ENCODE measurements at regions not wholly inside any gene's neighbourhood (a gene's known extent, or its start where the extent isn't known, plus 50 kb on each side); places are given as distances from the start of the nearest gene placed in this dataset.
"Not testable (repeated sequence)": the region's sequence is repeated elsewhere in the genome, so short reads cannot be mapped to it uniquely, and the experiment has no call there.

DNA sequence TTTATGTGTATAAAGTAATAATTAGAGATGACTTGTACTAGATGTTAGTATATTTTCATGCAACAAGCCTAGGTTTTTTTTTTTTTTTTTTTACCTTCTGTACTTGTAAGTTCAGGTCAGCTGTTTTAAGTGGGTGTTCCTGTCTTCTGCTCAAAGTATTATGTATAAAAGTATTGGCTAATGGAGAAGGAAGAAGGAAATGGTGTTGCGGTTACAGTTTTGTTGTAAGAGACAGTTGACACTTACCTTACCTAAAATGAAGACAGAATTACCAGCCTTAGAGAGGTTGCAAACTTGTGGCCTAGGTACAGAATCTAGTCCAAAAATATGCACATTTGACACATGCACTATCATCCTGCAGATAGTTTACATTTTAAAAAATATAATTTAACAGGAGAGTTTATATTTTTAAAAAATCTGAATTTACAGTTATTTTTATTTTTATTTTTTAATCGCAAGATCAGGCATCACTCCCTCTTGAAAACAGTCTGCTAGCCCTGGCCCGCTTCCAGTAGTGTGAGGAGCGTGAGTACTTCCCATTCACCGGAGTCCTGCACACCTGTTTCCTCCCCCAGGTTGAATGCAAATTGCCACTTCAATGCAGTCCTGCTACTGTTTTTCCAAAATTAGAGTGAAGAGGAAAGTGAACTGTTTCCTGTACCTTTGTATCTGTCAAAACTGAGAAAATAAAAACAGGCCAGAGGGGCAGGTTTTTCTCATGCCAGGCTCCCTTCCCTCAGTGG, 224.3 kb upstream of the SOX2 start:
- Mint-ChIP-seq H3K4me3 (no peak overlapping the region), H3K27me3 (no peaks in the 10 kb centered on the region), H3K36me3 (no peaks in the 10 kb centered on the region), H3K4me1 (no peaks in the 10 kb centered on the region), H3K9me3 (peaks cover 0 to 23% (median 6%) of the 10 kb centered on the region in 7 donors), H3K27ac (no peak overlapping the region)
- ATAC-seq (ENCODE audit: low read depth in 2 of 2) (no peak), DNase-seq (no peak)
- Histone ChIP-seq H3K4me1 (ENCODE audit: control insufficient read depth, insufficient read depth, low read length, poor library complexity, severe bottlenecking) (no peaks in the 10 kb centered on the region), H3K4me3 (ENCODE audit: low read depth, low read length) (no peak overlapping the region), H3K9me3 (ENCODE audit: control insufficient read depth in 2 of 2, low read length in 2 of 2) (no peaks in the 10 kb centered on the region), H3K27me3 (ENCODE audit: control insufficient read depth, insufficient read depth, low read length) (no peaks in the 10 kb centered on the region), H3K27ac (ENCODE audit: insufficient read depth, low read length, poor library complexity, severe bottlenecking) (no peak overlapping the region), H3K36me3 (ENCODE audit: control insufficient read depth, insufficient read depth, low read length) (no peaks in the 10 kb centered on the region)

DNA sequence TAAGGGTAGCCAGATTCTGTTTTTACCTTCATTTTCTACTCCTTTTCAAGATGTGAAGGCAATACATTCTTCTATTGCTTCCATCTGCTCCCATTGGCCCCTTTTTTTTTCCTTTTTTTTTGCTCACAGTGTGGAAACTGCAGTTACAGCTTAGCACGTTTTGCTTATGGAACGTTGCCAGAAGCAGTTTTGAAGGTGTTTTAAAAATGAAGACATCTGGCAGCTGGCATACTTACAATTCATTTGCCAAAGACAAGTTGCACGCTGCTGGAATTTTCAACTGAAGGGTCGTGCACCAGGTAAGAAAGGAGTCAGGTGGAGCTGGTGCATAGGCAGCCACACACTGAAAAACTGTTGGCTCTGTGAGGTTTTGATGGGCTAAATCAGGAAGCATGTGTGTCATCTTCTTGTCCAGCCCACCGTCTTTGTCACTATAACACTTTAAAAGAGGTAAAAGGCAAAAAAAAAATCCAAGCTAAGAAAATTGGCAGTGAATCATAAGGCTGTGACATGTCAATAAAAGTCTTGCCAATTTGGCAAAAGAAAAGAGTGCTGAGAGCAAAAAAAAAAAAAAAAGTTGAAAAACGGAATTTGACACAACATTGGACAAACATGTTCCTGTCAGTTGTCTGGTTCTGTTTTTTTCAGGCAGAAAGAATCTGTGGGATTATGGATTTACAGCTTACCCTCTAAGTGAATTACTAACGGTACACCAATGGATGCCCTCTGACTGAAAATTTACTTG, 225.4 kb upstream of the SOX2 start:
- no peak overlapping the region for H3K4me3 Mint-ChIP-seq
- no peaks in the 10 kb centered on the region for H3K36me3 Mint-ChIP-seq
- Histone ChIP-seq H3K27me3 (ENCODE audit: control insufficient read depth, insufficient read depth, low read length) (no peaks in the 10 kb centered on the region), H3K36me3 (ENCODE audit: control insufficient read depth, insufficient read depth, low read length) (no peaks in the 10 kb centered on the region), H3K4me3 (ENCODE audit: low read depth, low read length) (no peak overlapping the region), H3K27ac (ENCODE audit: insufficient read depth, low read length, poor library complexity, severe bottlenecking) (no peak overlapping the region), H3K9me3 (ENCODE audit: control insufficient read depth in 2 of 2, low read length in 2 of 2) (no peaks in the 10 kb centered on the region), H3K4me1 (ENCODE audit: control insufficient read depth, insufficient read depth, low read length, poor library complexity, severe bottlenecking) (no peaks in the 10 kb centered on the region)
- H3K27me3 Mint-ChIP-seq = no peaks in the 10 kb centered on the region
- DNase-seq = no peak
- no peak for ATAC-seq (ENCODE audit: low read depth in 2 of 2)
- H3K9me3 Mint-ChIP-seq = peaks cover 0 to 23% (median 6%) of the 10 kb centered on the region in 7 donors
- no peak overlapping the region for H3K27ac Mint-ChIP-seq
- no peaks in the 10 kb centered on the region for H3K4me1 Mint-ChIP-seq

DNA sequence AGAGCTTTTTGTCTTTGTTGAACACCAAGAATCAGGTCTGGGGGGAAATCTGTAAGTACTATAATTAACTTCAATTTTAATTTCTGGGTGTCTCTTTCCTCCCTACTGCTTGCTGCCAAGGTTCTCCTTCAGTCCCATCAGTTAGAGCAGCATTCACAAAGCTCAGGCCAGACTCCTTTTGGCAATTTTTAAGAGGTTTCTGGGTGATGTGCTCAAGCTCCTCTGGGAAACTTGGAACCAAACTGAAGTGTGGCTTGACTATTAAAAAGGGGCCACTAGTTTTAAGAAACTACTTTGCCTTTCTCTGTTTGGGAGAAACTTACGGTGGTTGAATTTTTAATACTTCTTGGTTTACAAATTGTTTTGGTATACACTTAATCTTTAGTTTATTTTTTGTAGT, 227.7 kb upstream of the SOX2 start:
- Mint-ChIP-seq H3K4me1 (no peaks in the 10 kb centered on the region), H3K27me3 (no peaks in the 10 kb centered on the region), H3K27ac (no peak overlapping the region), H3K9me3 (peaks cover 2 to 21% (median 8%) of the 10 kb centered on the region in 7 donors), H3K4me3 (no peak overlapping the region), H3K36me3 (no peaks in the 10 kb centered on the region)
- DNase-seq (no peak), ATAC-seq (ENCODE audit: low read depth in 2 of 2) (no peak)
- Histone ChIP-seq H3K36me3 (ENCODE audit: control insufficient read depth, insufficient read depth, low read length) (no peaks in the 10 kb centered on the region), H3K27me3 (ENCODE audit: control insufficient read depth, insufficient read depth, low read length) (no peaks in the 10 kb centered on the region), H3K4me1 (ENCODE audit: control insufficient read depth, insufficient read depth, low read length, poor library complexity, severe bottlenecking) (no peaks in the 10 kb centered on the region), H3K27ac (ENCODE audit: insufficient read depth, low read length, poor library complexity, severe bottlenecking) (no peak overlapping the region), H3K9me3 (ENCODE audit: control insufficient read depth in 2 of 2, low read length in 2 of 2) (peaks cover 0 to 2% of the 10 kb centered on the region in 2 experiments), H3K4me3 (ENCODE audit: low read depth, low read length) (no peak overlapping the region)

DNA sequence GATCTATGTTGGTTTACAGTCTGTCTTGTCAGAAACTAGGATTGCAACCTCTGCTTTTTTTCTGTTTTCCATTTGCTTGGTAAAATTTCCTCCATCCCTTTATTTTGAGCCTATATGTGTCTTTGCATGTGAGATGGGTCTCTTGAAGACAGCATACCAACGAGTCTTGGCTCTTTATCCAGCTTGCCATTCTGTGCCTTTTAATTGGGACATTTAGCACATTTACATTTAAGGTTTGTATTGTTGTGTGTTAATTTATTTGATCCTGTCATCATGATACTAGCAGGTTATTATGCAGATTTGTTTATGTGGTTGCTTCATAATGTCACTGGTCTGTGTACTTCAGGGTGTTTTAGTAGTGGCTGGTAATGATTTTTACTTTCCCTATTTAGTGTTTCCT, 236.6 kb upstream of the SOX2 start:
- H3K4me1 ChIP-seq (ENCODE audit: control insufficient read depth, insufficient read depth, low read length, poor library complexity, severe bottlenecking); H3K9me3 ChIP-seq (ENCODE audit: control insufficient read depth in 2 of 2, low read length in 2 of 2); H3K4me3 ChIP-seq (ENCODE audit: low read depth, low read length); H3K27me3 Mint-ChIP-seq; H3K27me3 ChIP-seq (ENCODE audit: control insufficient read depth, insufficient read depth, low read length); H3K36me3 Mint-ChIP-seq; H3K36me3 ChIP-seq (ENCODE audit: control insufficient read depth, insufficient read depth, low read length); DNase-seq; H3K4me1 Mint-ChIP-seq; H3K27ac ChIP-seq (ENCODE audit: insufficient read depth, low read length, poor library complexity, severe bottlenecking); ATAC-seq (ENCODE audit: low read depth in 2 of 2); H3K27ac Mint-ChIP-seq; H3K4me3 Mint-ChIP-seq: not testable (repeated sequence)
- H3K9me3 Mint-ChIP-seq = peaks cover 0 to 47% (median 12%) of the 10 kb centered on the region in 7 donors

DNA sequence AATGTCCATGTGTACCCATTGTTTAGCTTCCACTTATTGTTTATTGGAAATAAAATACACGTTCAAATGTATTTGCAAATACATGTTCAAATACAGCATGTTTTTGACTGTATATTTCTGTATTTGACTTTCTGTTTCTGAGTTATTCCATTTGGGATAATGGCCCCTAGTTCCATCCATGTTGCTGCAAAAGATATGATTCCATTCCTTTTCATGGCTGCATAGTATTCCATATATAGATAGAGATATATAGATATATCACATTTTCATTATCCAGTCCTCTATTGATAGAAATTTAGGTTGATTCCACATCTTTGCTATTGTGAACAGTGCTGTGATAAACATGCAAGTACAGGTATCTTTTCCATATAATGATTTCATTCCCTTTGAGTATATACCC, 241.4 kb upstream of the SOX2 start:
- no peak for DNase-seq

DNA sequence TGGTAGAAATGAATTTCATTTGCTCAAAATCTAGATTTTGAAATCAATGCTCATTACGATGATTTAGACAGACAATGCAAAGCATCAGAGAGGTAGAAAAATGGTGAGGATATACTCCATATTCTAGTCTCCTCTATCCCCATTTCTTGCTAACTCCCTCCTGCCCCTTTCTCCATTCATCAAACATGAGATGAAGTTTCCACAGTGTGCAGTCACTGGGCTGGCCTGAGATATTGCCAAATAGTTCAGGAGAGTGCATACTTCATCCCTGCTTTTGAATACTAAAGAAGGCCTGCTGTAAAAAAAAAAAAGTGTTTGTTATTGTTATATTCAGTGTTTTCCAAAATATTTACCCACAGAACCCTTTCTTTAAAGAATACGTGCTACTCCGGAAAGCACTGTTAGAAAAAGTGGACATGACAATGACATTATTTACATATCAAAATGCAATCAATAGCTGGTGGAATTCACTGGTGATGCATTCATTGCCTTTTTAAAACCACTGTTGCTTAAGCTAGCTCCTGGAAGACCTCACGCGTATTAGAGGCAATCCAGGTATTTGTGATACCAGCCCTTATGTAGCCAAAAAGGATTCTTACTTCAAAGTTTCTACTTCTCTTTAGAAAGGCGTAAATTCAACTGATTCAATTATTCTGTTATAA, 247.6 kb upstream of the SOX2 start:
- no peak for DNase-seq
- Mint-ChIP-seq H3K27ac (no peak overlapping the region), H3K27me3 (no peaks in the 10 kb centered on the region), H3K9me3 (peaks cover 0 to 12% (median 4%) of the 10 kb centered on the region in 7 donors), H3K4me3 (no peak overlapping the region), H3K4me1 (no peaks in the 10 kb centered on the region), H3K36me3 (no peaks in the 10 kb centered on the region)
- no peaks in the 10 kb centered on the region for H3K4me1 ChIP-seq (ENCODE audit: control insufficient read depth, insufficient read depth, low read length, poor library complexity, severe bottlenecking)
- no peaks in the 10 kb centered on the region for H3K27me3 ChIP-seq (ENCODE audit: control insufficient read depth, insufficient read depth, low read length)
- H3K4me3 ChIP-seq (ENCODE audit: low read depth, low read length) = no peak overlapping the region
- no peaks in the 10 kb centered on the region for H3K36me3 ChIP-seq (ENCODE audit: control insufficient read depth, insufficient read depth, low read length)
- peaks cover 0 to 3% of the 10 kb centered on the region in 2 experiments for H3K9me3 ChIP-seq (ENCODE audit: control insufficient read depth in 2 of 2, low read length in 2 of 2)
- no peak for ATAC-seq (ENCODE audit: low read depth in 2 of 2)
- no peak overlapping the region for H3K27ac ChIP-seq (ENCODE audit: insufficient read depth, low read length, poor library complexity, severe bottlenecking)

More for the DNA sequence above, 241.4 kb upstream of the SOX2 start:
- Histone ChIP-seq H3K27me3 (ENCODE audit: control insufficient read depth, insufficient read depth, low read length) (no peaks in the 10 kb centered on the region), H3K4me1 (ENCODE audit: control insufficient read depth, insufficient read depth, low read length, poor library complexity, severe bottlenecking) (no peaks in the 10 kb centered on the region), H3K9me3 (ENCODE audit: control insufficient read depth in 2 of 2, low read length in 2 of 2) (no peaks in the 10 kb centered on the region), H3K27ac (ENCODE audit: insufficient read depth, low read length, poor library complexity, severe bottlenecking) (no peak overlapping the region), H3K36me3 (ENCODE audit: control insufficient read depth, insufficient read depth, low read length) (no peaks in the 10 kb centered on the region), H3K4me3 (ENCODE audit: low read depth, low read length) (no peak overlapping the region)
- H3K4me3 Mint-ChIP-seq = no peak overlapping the region
- H3K9me3 Mint-ChIP-seq = peaks cover 5 to 34% (median 12%) of the 10 kb centered on the region in 7 donors
- H3K27me3 Mint-ChIP-seq = no peaks in the 10 kb centered on the region
- no peaks in the 10 kb centered on the region for H3K36me3 Mint-ChIP-seq
- no peak for ATAC-seq (ENCODE audit: low read depth in 2 of 2)
- no peak overlapping the region for H3K27ac Mint-ChIP-seq
- H3K4me1 Mint-ChIP-seq = no peaks in the 10 kb centered on the region

DNA sequence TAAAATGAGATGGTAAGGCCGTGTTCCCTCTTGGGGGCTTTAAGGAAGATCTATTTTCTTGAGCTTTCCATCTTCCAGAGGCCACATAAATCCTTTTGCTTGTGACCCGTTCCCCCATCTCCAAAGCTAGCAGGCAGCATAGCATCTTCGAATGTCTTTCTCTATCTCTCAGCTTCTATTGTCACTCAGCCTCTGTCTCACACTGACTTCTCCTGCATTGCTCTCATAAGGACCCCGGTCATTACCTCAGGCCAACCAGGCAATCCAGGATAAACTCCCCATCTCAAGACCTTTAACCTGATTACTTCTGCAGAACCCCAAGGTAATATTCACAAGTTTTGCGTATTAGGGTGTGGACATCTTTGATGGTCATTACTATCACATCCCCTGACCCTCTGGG, 250.3 kb upstream of the SOX2 start:
- Mint-ChIP-seq H3K4me1 (no peaks in the 10 kb centered on the region), H3K9me3 (peaks cover 0 to 13% (median 2%) of the 10 kb centered on the region in 7 donors), H3K27ac (no peak overlapping the region), H3K4me3 (no peak overlapping the region), H3K27me3 (no peaks in the 10 kb centered on the region), H3K36me3 (no peaks in the 10 kb centered on the region)
- DNase-seq = no peak
- H3K4me1 ChIP-seq (ENCODE audit: control insufficient read depth, insufficient read depth, low read length, poor library complexity, severe bottlenecking) = no peaks in the 10 kb centered on the region
- H3K27ac ChIP-seq (ENCODE audit: insufficient read depth, low read length, poor library complexity, severe bottlenecking) = no peak overlapping the region
- no peaks in the 10 kb centered on the region for H3K36me3 ChIP-seq (ENCODE audit: control insufficient read depth, insufficient read depth, low read length)
- no peak for ATAC-seq (ENCODE audit: low read depth in 2 of 2)
- H3K27me3 ChIP-seq (ENCODE audit: control insufficient read depth, insufficient read depth, low read length) = no peaks in the 10 kb centered on the region
- peaks cover 0 to 3% of the 10 kb centered on the region in 2 experiments for H3K9me3 ChIP-seq (ENCODE audit: control insufficient read depth in 2 of 2, low read length in 2 of 2)
- no peak overlapping the region for H3K4me3 ChIP-seq (ENCODE audit: low read depth, low read length)

Measured in CD4-positive, CD25-positive, alpha-beta regulatory T cell (primary cell).